ENCODE measurements at regions not wholly inside any gene's neighbourhood (a gene's known extent, or its start where the extent isn't known, plus 50 kb on each side); places are given as distances from the start of the nearest gene placed in this dataset.

GRCh38 chr7:118870187-118870586 lies 645.7 kb downstream of the ANKRD7 start:
- Histone ChIP-seq H3K27ac (no peak overlapping the region), H3K36me3 (no peaks in the 10 kb centered on the region), H3K9me3 (no peaks in the 10 kb centered on the region), H3K27me3 (no peaks in the 10 kb centered on the region), H3K4me1 (no peaks in the 10 kb centered on the region), H3K4me3 (no peak overlapping the region)
- intact Hi-C loops (cut with DNase I) = no loop called here
- DNase-seq = no peak
- TF ChIP-seq, protein P1, sequence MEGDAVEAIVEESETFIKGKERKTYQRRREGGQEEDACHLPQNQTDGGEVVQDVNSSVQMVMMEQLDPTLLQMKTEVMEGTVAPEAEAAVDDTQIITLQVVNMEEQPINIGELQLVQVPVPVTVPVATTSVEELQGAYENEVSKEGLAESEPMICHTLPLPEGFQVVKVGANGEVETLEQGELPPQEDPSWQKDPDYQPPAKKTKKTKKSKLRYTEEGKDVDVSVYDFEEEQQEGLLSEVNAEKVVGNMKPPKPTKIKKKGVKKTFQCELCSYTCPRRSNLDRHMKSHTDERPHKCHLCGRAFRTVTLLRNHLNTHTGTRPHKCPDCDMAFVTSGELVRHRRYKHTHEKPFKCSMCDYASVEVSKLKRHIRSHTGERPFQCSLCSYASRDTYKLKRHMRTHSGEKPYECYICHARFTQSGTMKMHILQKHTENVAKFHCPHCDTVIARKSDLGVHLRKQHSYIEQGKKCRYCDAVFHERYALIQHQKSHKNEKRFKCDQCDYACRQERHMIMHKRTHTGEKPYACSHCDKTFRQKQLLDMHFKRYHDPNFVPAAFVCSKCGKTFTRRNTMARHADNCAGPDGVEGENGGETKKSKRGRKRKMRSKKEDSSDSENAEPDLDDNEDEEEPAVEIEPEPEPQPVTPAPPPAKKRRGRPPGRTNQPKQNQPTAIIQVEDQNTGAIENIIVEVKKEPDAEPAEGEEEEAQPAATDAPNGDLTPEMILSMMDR (IDR thresholded peaks at IDR 0.05) = peak; percentile 9
- no peak for ATAC-seq

- intact Hi-C loops (cut with DNase I) = no loop called here
- H3K27ac ChIP-seq = no peak overlapping the region
- H3K4me1 ChIP-seq = no peaks in the 10 kb centered on the region
- ATAC-seq = no peak
- DNase-seq = no peak
- H3K4me3 ChIP-seq = no peak overlapping the region
- no peaks in the 10 kb centered on the region for H3K9me3 ChIP-seq
- no peaks in the 10 kb centered on the region for H3K27me3 ChIP-seq
- TF ChIP-seq, protein P1 (IDR thresholded peaks at IDR 0.05) = no peak
- no peaks in the 10 kb centered on the region for H3K36me3 ChIP-seq
These were observed 648.1 kb downstream of the ANKRD7 start for GRCh38 chr7:118872568-118872967.

DNA sequence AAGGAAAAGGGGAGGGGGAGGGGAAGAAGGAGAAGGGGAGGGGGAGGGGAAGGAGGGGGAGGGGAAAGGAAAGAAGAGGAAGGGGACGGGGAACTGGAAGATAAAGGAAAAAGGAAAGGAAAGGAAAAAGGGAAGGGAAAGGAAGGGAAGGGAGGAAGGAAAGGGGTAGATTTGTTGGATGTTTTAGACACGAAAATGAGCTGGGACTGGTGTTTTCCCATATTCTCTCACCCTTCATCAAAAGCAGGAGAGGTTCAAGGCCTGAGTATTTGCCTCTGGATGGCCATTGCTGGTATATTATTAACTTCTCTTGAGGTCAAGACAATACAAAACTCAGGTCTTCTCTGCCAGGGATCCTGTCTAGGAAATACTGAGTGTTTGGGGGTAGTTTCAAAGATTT lies 652.7 kb downstream of the ANKRD7 start:
- TF ChIP-seq, protein P1 (IDR thresholded peaks at IDR 0.05) = no peak
- Histone ChIP-seq H3K36me3 (no peaks in the 10 kb centered on the region), H3K27me3 (no peaks in the 10 kb centered on the region), H3K9me3 (no peaks in the 10 kb centered on the region), H3K4me3 (no peak overlapping the region), H3K4me1 (no peaks in the 10 kb centered on the region), H3K27ac (no peak overlapping the region)
- no peak for DNase-seq
- ATAC-seq = no peak
- intact Hi-C loops (cut with DNase I) = no loop called here

DNA sequence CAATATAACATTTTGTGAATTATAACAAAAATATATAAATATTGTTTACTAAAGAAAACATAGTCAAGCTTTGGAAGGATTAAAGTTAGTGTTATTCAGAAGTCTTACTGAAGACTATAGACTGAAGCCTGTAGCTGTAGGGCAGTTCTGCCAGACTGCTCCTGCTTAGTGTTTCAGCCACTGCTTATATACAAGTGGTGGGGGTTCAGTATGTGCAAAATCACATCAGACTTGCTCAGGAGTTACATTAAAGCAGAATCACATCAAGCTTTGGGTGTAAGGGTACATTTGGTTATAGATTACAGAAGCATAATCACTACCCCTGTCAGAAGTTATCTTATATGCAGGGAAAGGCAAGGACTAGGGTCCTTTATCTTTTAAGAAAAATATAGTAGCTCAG lies 653.8 kb downstream of the ANKRD7 start:
- Histone ChIP-seq H3K27me3 (no peaks in the 10 kb centered on the region), H3K27ac (no peak overlapping the region), H3K4me3 (no peak overlapping the region), H3K9me3 (no peaks in the 10 kb centered on the region), H3K4me1 (no peaks in the 10 kb centered on the region), H3K36me3 (no peaks in the 10 kb centered on the region)
- ATAC-seq (no peak), DNase-seq (no peak)
- intact Hi-C loops (cut with DNase I) = no loop called here
- TF ChIP-seq, protein P1 (IDR thresholded peaks at IDR 0.05) = no peak

DNA sequence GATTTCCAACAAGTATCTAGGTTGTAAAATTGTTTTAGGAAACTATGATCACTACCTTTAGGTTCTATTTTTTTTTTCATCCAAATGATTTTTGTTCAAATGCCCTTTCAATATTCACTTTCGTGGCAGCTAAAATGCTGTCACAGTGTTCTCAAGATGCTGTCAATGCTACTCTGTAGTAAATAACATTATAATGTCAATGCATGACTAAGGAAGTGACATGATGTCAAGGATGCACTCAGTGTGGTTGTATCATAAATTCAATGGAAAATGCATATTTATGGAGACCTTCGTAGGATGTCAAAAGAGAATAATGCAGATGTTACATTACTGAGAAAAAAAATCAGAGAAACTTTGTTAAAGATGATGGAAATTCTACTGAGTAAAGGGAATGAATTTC lies 673.8 kb downstream of the ANKRD7 start:
- intact Hi-C loops (cut with DNase I) = no loop called here
- no peak overlapping the region for H3K4me3 ChIP-seq
- TF ChIP-seq, protein P1 (IDR thresholded peaks at IDR 0.05) = no peak
- H3K4me1 ChIP-seq = no peaks in the 10 kb centered on the region
- H3K27ac ChIP-seq = no peak overlapping the region
- H3K36me3 ChIP-seq = no peaks in the 10 kb centered on the region
- DNase-seq (no peak), ATAC-seq (no peak)
- H3K27me3 ChIP-seq = no peaks in the 10 kb centered on the region
- no peaks in the 10 kb centered on the region for H3K9me3 ChIP-seq

- intact Hi-C loops (cut with DNase I) = no loop called here
- Histone ChIP-seq H3K9me3 (no peaks in the 10 kb centered on the region), H3K4me1 (no peaks in the 10 kb centered on the region), H3K27me3 (no peaks in the 10 kb centered on the region), H3K36me3 (no peaks in the 10 kb centered on the region), H3K27ac (no peak overlapping the region), H3K4me3 (no peak overlapping the region)
- TF ChIP-seq, protein P1 (IDR thresholded peaks at IDR 0.05) = no peak
- ATAC-seq = no peak
- DNase-seq = no peak
These were observed 678.1 kb downstream of the ANKRD7 start for GRCh38 chr7:118902600-118902999.
